IMR-90 (cell line): ENCODE measurements at regions not wholly inside any gene's neighbourhood (a gene's known extent, or its start where the extent isn't known, plus 50 kb on each side); places are given as distances from the start of the nearest gene placed in this dataset.

Experiments used
- BHLHE40 ChIP-seq: fragments of 150-350 bp; IDR thresholded peaks from 2 replicates; pipeline ENCODE4 v1.6.1; 2016; ENCODE audit warnings: mild to moderate bottlenecking, low read depth, low read length
- CEBPB ChIP-seq: IDR thresholded peaks from 2 replicates; pipeline ENCODE4 v1.6.1; 2012; ENCODE audit warnings: low read depth, low read length, improper control_type of control experiment
- CHD1 ChIP-seq: IDR thresholded peaks from 2 replicates; pipeline ENCODE4 v1.6.1; 2012; ENCODE audit warnings: low read depth, low read length, improper control_type of control experiment
- FOS ChIP-seq: fragments of 150-350 bp; IDR thresholded peaks from 2 replicates; pipeline ENCODE4 v1.6.1; 2016; ENCODE audit warnings: low read depth, low read length
- MAFK ChIP-seq: IDR thresholded peaks from 2 replicates; pipeline ENCODE4 v1.6.1; 2012; ENCODE audit warnings: low read depth, low read length, improper control_type of control experiment
- MAZ ChIP-seq: IDR thresholded peaks from 2 replicates; pipeline ENCODE4 v1.6.1; 2012; ENCODE audit warnings: low read depth, mild to moderate bottlenecking, low read length, improper control_type of control experiment, moderate library complexity, borderline replicate concordance
- NFE2L2 ChIP-seq: fragments of 150-350 bp; IDR thresholded peaks from 2 replicates; pipeline ENCODE4 v1.6.1; 2016; ENCODE audit warnings: low read depth, mild to moderate bottlenecking, low read length
- POLR2A ChIP-seq: IDR thresholded peaks from 2 replicates; pipeline ENCODE4 v1.6.1; 2012; ENCODE audit warnings: mild to moderate bottlenecking, low read depth, low read length
- RAD21 ChIP-seq: IDR thresholded peaks from 2 replicates; pipeline ENCODE4 v1.6.1; 2012; ENCODE audit warnings: low read length, improper control_type of control experiment
- RCOR1 ChIP-seq: IDR thresholded peaks from 2 replicates; pipeline ENCODE4 v1.6.1; 2012; ENCODE audit warnings: mild to moderate bottlenecking, low read length, improper control_type of control experiment; ENCODE audit not compliant: insufficient replicate concordance
- SMC3 ChIP-seq: fragments of 150-350 bp; IDR thresholded peaks from 2 replicates; pipeline ENCODE4 v1.6.1; 2016; ENCODE audit warnings: low read depth, mild to moderate bottlenecking, antibody characterized with exemption, low read length, moderate library complexity
- TF ChIP-seq, protein P1 (sequence below): fragments of 150-350 bp; IDR thresholded peaks from 2 replicates; pipeline ENCODE4 v1.6.1; 2016; ENCODE audit warnings: low read depth, mild to moderate bottlenecking, low read length, moderate library complexity, borderline replicate concordance
- TF ChIP-seq, protein P2 (sequence below): conservative IDR thresholded peaks from 2 replicates; pipeline ENCODE4 v1.5.1; 2012; ENCODE audit warnings: mild to moderate bottlenecking, low read depth, low read length, improper control_type of control experiment
- TF ChIP-seq, protein P3 (sequence below): fragments of 150-350 bp; IDR thresholded peaks from 2 replicates; pipeline ENCODE4 v1.6.1; 2017; ENCODE audit warnings: mild to moderate bottlenecking, antibody characterized with exemption, low read length, low read depth

DNA sequence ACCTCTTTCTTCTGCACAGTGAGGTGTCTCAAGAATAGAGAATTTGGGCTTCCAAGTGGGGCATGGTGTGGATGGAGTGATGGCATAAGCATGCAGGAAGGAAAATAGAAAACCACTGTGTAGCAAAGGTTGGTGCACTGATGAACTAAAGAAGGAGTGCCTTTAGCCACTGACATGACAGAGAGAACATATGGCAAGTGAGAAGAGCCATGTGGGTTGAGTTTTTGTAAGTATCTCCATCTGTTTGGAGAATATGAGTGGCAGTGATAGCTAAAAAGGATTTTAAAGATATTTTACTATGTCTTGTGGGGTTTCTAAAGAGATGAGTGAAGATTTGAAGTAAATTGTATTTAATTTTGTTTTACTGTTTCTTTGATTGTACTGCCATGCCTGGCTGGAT is 160.5 kb upstream of the GRIK2 start:
- TF ChIP-seq, protein P1, sequence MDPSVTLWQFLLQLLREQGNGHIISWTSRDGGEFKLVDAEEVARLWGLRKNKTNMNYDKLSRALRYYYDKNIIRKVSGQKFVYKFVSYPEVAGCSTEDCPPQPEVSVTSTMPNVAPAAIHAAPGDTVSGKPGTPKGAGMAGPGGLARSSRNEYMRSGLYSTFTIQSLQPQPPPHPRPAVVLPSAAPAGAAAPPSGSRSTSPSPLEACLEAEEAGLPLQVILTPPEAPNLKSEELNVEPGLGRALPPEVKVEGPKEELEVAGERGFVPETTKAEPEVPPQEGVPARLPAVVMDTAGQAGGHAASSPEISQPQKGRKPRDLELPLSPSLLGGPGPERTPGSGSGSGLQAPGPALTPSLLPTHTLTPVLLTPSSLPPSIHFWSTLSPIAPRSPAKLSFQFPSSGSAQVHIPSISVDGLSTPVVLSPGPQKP = no peak
- TF ChIP-seq, protein P2, sequence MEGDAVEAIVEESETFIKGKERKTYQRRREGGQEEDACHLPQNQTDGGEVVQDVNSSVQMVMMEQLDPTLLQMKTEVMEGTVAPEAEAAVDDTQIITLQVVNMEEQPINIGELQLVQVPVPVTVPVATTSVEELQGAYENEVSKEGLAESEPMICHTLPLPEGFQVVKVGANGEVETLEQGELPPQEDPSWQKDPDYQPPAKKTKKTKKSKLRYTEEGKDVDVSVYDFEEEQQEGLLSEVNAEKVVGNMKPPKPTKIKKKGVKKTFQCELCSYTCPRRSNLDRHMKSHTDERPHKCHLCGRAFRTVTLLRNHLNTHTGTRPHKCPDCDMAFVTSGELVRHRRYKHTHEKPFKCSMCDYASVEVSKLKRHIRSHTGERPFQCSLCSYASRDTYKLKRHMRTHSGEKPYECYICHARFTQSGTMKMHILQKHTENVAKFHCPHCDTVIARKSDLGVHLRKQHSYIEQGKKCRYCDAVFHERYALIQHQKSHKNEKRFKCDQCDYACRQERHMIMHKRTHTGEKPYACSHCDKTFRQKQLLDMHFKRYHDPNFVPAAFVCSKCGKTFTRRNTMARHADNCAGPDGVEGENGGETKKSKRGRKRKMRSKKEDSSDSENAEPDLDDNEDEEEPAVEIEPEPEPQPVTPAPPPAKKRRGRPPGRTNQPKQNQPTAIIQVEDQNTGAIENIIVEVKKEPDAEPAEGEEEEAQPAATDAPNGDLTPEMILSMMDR = no peak
- TF ChIP-seq MAFK = no peak
- TF ChIP-seq, protein P3, sequence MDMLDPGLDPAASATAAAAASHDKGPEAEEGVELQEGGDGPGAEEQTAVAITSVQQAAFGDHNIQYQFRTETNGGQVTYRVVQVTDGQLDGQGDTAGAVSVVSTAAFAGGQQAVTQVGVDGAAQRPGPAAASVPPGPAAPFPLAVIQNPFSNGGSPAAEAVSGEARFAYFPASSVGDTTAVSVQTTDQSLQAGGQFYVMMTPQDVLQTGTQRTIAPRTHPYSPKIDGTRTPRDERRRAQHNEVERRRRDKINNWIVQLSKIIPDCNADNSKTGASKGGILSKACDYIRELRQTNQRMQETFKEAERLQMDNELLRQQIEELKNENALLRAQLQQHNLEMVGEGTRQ = no peak
- no peak for TF ChIP-seq FOS
- TF ChIP-seq POLR2A = no peak
- no peak for TF ChIP-seq CEBPB
- TF ChIP-seq RCOR1 = no peak
- TF ChIP-seq RAD21 = no peak
- TF ChIP-seq NFE2L2 = no peak
- TF ChIP-seq CHD1 = no peak
- TF ChIP-seq BHLHE40 = no peak
- TF ChIP-seq SMC3 = no peak
- no peak for TF ChIP-seq MAZ
